ENCODE measurements at regions not wholly inside any gene's neighbourhood (a gene's known extent, or its start where the extent isn't known, plus 50 kb on each side); places are given as distances from the start of the nearest gene placed in this dataset.

DNA sequence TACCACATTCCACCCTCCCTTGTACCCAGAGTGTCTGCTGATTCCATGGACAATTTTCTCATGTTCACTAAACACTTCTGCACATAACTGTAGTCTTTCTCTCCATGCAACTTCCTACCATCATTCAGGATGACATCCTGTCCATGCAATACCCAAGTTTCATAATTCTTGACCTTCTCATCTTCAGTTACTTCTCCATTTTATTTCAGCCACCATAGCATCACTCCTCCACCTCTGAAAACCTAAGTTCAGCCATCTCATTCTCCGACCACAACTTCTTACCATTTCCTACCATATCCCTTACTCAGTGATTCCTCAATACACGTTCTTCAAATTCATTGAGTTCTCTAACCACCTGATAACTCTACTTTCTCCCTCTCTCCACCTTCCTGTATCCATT, 216.5 kb upstream of the TENT5A start:
- ChIA-PET CTCF (no interaction called here), POLR2A (no interaction called here)
- H3K36me3 ChIP-seq (ENCODE audit: control insufficient read depth in 2 of 2, insufficient read depth in 1 of 2, low read length in 2 of 2): no peaks in the 10 kb centered on the region
- H3K27ac ChIP-seq (ENCODE audit: extremely low read depth, low read depth, low read length): no peak overlapping the region
- no peaks in the 10 kb centered on the region for H3K4me1 ChIP-seq (ENCODE audit: control insufficient read depth, insufficient read depth, low read length)
- H3K4me3 ChIP-seq (ENCODE audit: low read depth, low read length): no peak overlapping the region
- no peaks in the 10 kb centered on the region for H3K9me3 ChIP-seq (ENCODE audit: control insufficient read depth, insufficient read depth, low read depth, low read length)
- TF ChIP-seq, protein P1, sequence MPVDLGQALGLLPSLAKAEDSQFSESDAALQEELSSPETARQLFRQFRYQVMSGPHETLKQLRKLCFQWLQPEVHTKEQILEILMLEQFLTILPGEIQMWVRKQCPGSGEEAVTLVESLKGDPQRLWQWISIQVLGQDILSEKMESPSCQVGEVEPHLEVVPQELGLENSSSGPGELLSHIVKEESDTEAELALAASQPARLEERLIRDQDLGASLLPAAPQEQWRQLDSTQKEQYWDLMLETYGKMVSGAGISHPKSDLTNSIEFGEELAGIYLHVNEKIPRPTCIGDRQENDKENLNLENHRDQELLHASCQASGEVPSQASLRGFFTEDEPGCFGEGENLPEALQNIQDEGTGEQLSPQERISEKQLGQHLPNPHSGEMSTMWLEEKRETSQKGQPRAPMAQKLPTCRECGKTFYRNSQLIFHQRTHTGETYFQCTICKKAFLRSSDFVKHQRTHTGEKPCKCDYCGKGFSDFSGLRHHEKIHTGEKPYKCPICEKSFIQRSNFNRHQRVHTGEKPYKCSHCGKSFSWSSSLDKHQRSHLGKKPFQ (tag by site-specific recombination; IDR thresholded peaks at IDR 0.05): no peak
- TF ChIP-seq, protein P2, sequence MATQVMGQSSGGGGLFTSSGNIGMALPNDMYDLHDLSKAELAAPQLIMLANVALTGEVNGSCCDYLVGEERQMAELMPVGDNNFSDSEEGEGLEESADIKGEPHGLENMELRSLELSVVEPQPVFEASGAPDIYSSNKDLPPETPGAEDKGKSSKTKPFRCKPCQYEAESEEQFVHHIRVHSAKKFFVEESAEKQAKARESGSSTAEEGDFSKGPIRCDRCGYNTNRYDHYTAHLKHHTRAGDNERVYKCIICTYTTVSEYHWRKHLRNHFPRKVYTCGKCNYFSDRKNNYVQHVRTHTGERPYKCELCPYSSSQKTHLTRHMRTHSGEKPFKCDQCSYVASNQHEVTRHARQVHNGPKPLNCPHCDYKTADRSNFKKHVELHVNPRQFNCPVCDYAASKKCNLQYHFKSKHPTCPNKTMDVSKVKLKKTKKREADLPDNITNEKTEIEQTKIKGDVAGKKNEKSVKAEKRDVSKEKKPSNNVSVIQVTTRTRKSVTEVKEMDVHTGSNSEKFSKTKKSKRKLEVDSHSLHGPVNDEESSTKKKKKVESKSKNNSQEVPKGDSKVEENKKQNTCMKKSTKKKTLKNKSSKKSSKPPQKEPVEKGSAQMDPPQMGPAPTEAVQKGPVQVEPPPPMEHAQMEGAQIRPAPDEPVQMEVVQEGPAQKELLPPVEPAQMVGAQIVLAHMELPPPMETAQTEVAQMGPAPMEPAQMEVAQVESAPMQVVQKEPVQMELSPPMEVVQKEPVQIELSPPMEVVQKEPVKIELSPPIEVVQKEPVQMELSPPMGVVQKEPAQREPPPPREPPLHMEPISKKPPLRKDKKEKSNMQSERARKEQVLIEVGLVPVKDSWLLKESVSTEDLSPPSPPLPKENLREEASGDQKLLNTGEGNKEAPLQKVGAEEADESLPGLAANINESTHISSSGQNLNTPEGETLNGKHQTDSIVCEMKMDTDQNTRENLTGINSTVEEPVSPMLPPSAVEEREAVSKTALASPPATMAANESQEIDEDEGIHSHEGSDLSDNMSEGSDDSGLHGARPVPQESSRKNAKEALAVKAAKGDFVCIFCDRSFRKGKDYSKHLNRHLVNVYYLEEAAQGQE (tag by site-specific recombination; IDR thresholded peaks at IDR 0.05): no peak
- no peak for TF ChIP-seq SCRT1 (tag by site-specific recombination; IDR thresholded peaks at IDR 0.05; ENCODE audit: borderline replicate concordance)
- no peak for TF ChIP-seq ZSCAN30 (tag by site-specific recombination; IDR thresholded peaks at IDR 0.05)
- no peak for TF ChIP-seq SP7 (tag by site-specific recombination; IDR thresholded peaks at IDR 0.05)
- no peak for TF ChIP-seq ZNF776 (tag by site-specific recombination; IDR thresholded peaks at IDR 0.05; ENCODE audit: borderline replicate concordance)
- TF ChIP-seq BCL11B (tag by site-specific recombination; IDR thresholded peaks at IDR 0.05; ENCODE audit: low read depth): no peak
- no peak for TF ChIP-seq ZNF140 (tag by site-specific recombination; IDR thresholded peaks at IDR 0.05)
- TF ChIP-seq, protein P3, sequence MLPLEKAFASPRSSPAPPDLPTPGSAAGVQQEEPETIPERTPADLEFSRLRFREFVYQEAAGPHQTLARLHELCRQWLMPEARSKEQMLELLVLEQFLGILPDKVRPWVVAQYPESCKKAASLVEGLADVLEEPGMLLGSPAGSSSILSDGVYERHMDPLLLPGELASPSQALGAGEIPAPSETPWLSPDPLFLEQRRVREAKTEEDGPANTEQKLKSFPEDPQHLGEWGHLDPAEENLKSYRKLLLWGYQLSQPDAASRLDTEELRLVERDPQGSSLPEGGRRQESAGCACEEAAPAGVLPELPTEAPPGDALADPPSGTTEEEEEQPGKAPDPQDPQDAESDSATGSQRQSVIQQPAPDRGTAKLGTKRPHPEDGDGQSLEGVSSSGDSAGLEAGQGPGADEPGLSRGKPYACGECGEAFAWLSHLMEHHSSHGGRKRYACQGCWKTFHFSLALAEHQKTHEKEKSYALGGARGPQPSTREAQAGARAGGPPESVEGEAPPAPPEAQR (tag by site-specific recombination; IDR thresholded peaks at IDR 0.05): no peak
- no peak for TF ChIP-seq GLI2 (tag by site-specific recombination; IDR thresholded peaks at IDR 0.05; ENCODE audit: borderline replicate concordance, low read depth)
- no peak for TF ChIP-seq ZNF10 (tag by site-specific recombination; IDR thresholded peaks at IDR 0.05)

DNA sequence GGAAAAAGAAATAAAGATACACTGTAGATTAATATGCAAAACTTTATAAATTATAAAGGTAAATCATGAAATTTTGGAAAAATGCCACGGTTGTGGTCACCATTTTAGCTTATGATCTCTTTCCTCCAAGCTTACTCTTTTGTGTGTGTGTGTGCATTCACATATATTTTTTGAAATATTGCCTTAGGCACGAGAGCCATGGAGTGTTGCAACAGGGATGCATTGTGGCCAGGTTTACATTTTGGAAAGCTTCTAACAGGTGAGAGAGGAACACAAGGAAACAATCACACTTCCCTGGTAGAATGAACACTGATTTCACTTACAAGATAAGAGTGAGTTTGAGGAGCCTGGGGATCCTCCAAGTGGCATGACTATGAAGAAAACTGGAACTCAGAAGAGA, 214.5 kb upstream of the TENT5A start:
- TF ChIP-seq ZNF157 (tag by site-specific recombination; IDR thresholded peaks at IDR 0.05) (no peak), ZNF544 (tag by site-specific recombination; IDR thresholded peaks at IDR 0.05) (no peak), ZNF433 (tag by site-specific recombination; IDR thresholded peaks at IDR 0.05; ENCODE audit: low read depth) (no peak)

DNA sequence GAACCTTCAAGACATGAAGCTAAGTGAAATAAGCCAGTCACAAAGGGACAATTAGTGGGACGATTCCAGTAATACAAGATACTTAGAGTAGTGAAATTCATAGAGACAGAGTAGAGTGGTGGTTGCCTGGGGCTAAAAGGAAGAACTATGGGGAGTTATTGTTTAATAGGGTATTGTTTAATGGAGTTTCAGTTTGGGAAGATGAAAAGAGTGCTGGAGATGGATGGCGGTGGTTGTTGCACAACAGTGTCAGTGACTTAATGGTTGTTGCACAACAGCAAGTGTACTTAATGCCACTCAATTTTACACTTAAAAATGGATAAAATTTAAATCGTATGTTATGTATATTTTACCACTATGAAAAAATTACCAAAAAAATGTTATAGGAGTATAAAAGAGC, 209.7 kb upstream of the TENT5A start:
- H3K4me1 ChIP-seq (ENCODE audit: control insufficient read depth, insufficient read depth, low read length): no peaks in the 10 kb centered on the region
- POLR2A ChIA-PET: no interaction called here
- H3K36me3 ChIP-seq (ENCODE audit: control insufficient read depth in 2 of 2, insufficient read depth in 1 of 2, low read length in 2 of 2): no peaks in the 10 kb centered on the region
- H3K9me3 ChIP-seq (ENCODE audit: control insufficient read depth, insufficient read depth, low read depth, low read length): no peaks in the 10 kb centered on the region
- no peak overlapping the region for H3K27ac ChIP-seq (ENCODE audit: extremely low read depth, low read depth, low read length)
- CTCF ChIA-PET: no interaction called here
- H3K4me3 ChIP-seq (ENCODE audit: low read depth, low read length): no peak overlapping the region
- no peak for TF ChIP-seq ZNF791 (tag by site-specific recombination; IDR thresholded peaks at IDR 0.05)
- TF ChIP-seq ZNF664 (tag by site-specific recombination; IDR thresholded peaks at IDR 0.05): no peak
- TF ChIP-seq, protein P4, sequence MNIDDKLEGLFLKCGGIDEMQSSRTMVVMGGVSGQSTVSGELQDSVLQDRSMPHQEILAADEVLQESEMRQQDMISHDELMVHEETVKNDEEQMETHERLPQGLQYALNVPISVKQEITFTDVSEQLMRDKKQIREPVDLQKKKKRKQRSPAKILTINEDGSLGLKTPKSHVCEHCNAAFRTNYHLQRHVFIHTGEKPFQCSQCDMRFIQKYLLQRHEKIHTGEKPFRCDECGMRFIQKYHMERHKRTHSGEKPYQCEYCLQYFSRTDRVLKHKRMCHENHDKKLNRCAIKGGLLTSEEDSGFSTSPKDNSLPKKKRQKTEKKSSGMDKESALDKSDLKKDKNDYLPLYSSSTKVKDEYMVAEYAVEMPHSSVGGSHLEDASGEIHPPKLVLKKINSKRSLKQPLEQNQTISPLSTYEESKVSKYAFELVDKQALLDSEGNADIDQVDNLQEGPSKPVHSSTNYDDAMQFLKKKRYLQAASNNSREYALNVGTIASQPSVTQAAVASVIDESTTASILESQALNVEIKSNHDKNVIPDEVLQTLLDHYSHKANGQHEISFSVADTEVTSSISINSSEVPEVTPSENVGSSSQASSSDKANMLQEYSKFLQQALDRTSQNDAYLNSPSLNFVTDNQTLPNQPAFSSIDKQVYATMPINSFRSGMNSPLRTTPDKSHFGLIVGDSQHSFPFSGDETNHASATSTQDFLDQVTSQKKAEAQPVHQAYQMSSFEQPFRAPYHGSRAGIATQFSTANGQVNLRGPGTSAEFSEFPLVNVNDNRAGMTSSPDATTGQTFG (tag by site-specific recombination; IDR thresholded peaks at IDR 0.05; ENCODE audit: borderline replicate concordance): no peak
- no peak for TF ChIP-seq ZFP3 (tag by site-specific recombination; IDR thresholded peaks at IDR 0.05; ENCODE audit: low read depth)
- TF ChIP-seq ZNF600 (tag by site-specific recombination; IDR thresholded peaks at IDR 0.05): no peak
- TF ChIP-seq ZNF48 (tag by site-specific recombination; IDR thresholded peaks at IDR 0.05): no peak

More for the DNA sequence above, 214.5 kb upstream of the TENT5A start:
- Histone ChIP-seq H3K9me3 (ENCODE audit: control insufficient read depth, insufficient read depth, low read depth, low read length) (no peaks in the 10 kb centered on the region), H3K4me3 (ENCODE audit: low read depth, low read length) (no peak overlapping the region), H3K36me3 (ENCODE audit: control insufficient read depth in 2 of 2, insufficient read depth in 1 of 2, low read length in 2 of 2) (no peaks in the 10 kb centered on the region), H3K4me1 (ENCODE audit: control insufficient read depth, insufficient read depth, low read length) (no peaks in the 10 kb centered on the region), H3K27ac (ENCODE audit: extremely low read depth, low read depth, low read length) (no peak overlapping the region)
- ChIA-PET POLR2A (interaction anchor here (1.4 kb wide), 1 partner anchor 213 kb away, joined by 3 read pairs; no protein-coding TSS in a partner anchor), CTCF (no interaction called here)

All from HEK293 (cell line).